ENCODE measurements at regions not wholly inside any gene's neighbourhood (a gene's known extent, or its start where the extent isn't known, plus 50 kb on each side); places are given as distances from the start of the nearest gene placed in this dataset.

GRCh38 chr6:91611190-91611589 is 1024.3 kb upstream of the MAP3K7 start:
- no peak for TF ChIP-seq BHLHE40 (IDR thresholded peaks at IDR 0.05; ENCODE audit: borderline replicate concordance in 1 of 2, low read depth in 2 of 2, low read length in 1 of 2)
- TF ChIP-seq CTCF (IDR thresholded peaks at IDR 0.05 in 2 of 3, conservative IDR thresholded peaks at IDR 0.05 in 1 of 3; ENCODE audit: control insufficient read depth in 2 of 3, extremely low read depth in 1 of 3, insufficient read depth in 1 of 3, low read depth in 3 of 3, low read length in 3 of 3): no peak
- TF ChIP-seq TARDBP (IDR thresholded peaks at IDR 0.05; ENCODE audit: borderline replicate concordance): no peak

Measured in GM12878 (cell line).